ENCODE measurements at regions not wholly inside any gene's neighbourhood (a gene's known extent, or its start where the extent isn't known, plus 50 kb on each side); places are given as distances from the start of the nearest gene placed in this dataset.

- no peak for TF ChIP-seq CTCF (conservative IDR thresholded peaks at IDR 0.05)
- TF ChIP-seq EZH2 (IDR thresholded peaks at IDR 0.05; ENCODE audit: low read depth), result no peak
Observed at GRCh38 chr3:98651780-98652077, 58.3 kb upstream of the CPOX start.
